Thyroid gland (tissue), 4 donors: ENCODE measurements at regions not wholly inside any gene's neighbourhood (a gene's known extent, or its start where the extent isn't known, plus 50 kb on each side); places are given as distances from the start of the nearest gene placed in this dataset.

Experiments used
- DNase-seq, 2 donors: peaks; one replicate each; pipeline ENCODE4 v3.0.0-alpha.2; 2019
- H3K27ac ChIP-seq, 3 donors: fragments of 200-600 bp; sonication (generic); 1 replicate in 2 of 3; 2 replicates in 1 of 3; pipeline ENCODE4 v1.5.1; 2016 to 2019; ENCODE audit warnings: mild to moderate bottlenecking in 1 of 3, moderate library complexity in 1 of 3
- H3K27me3 ChIP-seq: fragments of 200-600 bp; sonication (generic); one replicate; pipeline ENCODE4 v1.5.1; 2019
- H3K36me3 ChIP-seq, 2 donors: fragments of 200-600 bp; sonication (generic); one replicate each; pipeline ENCODE4 v1.5.1; 2016 to 2019
- H3K4me1 ChIP-seq, 2 donors: fragments of 200-600 bp; sonication (generic); one replicate each; pipeline ENCODE4 v1.5.1; 2017 to 2019
- H3K4me3 ChIP-seq, 3 donors: fragments of 200-600 bp; sonication (generic); replicated peaks in 1 of 3; 1 replicate in 2 of 3; 2 replicates in 1 of 3; pipeline ENCODE4 v1.5.1; 2016; ENCODE audit warnings: mild to moderate bottlenecking in 1 of 3
- H3K9me3 ChIP-seq: fragments of 200-600 bp; sonication (generic); one replicate; pipeline ENCODE4 v1.5.1; 2017
- POLR2A ChIP-seq, 2 donors: fragments of 450-650 bp; IDR thresholded peaks; one replicate each; pipeline ENCODE4 v1.6.1; 2017; ENCODE audit warnings: antibody characterized with exemption in 2 of 2, mild to moderate bottlenecking in 2 of 2, moderate library complexity in 1 of 2
- WGBS, 2 donors: methylation state at CpG; one replicate each; pipeline ENCODE4 v1.1.5; 2017; 5-methylcytosine and 5-hydroxymethylcytosine counted together
- intact Hi-C: fragments of 100-400 bp; cut with DNase I; formaldehyde crosslinking; loops from one replicate; pipeline ENCODE4 v1.15.1; 2023
- TF ChIP-seq, protein P1 (sequence below), 6 experiments: fragments of 200-600 bp in 3 of 6; fragments of 450-650 bp in 3 of 6; sonication (generic) in 3 of 6; IDR thresholded peaks; one replicate each; pipeline ENCODE4 v1.5.1; 2016 to 2019; ENCODE audit warnings: antibody characterized with exemption in 6 of 6, mild to moderate bottlenecking in 2 of 6, inconsistent platforms in 1 of 6, moderate library complexity in 1 of 6

DNA sequence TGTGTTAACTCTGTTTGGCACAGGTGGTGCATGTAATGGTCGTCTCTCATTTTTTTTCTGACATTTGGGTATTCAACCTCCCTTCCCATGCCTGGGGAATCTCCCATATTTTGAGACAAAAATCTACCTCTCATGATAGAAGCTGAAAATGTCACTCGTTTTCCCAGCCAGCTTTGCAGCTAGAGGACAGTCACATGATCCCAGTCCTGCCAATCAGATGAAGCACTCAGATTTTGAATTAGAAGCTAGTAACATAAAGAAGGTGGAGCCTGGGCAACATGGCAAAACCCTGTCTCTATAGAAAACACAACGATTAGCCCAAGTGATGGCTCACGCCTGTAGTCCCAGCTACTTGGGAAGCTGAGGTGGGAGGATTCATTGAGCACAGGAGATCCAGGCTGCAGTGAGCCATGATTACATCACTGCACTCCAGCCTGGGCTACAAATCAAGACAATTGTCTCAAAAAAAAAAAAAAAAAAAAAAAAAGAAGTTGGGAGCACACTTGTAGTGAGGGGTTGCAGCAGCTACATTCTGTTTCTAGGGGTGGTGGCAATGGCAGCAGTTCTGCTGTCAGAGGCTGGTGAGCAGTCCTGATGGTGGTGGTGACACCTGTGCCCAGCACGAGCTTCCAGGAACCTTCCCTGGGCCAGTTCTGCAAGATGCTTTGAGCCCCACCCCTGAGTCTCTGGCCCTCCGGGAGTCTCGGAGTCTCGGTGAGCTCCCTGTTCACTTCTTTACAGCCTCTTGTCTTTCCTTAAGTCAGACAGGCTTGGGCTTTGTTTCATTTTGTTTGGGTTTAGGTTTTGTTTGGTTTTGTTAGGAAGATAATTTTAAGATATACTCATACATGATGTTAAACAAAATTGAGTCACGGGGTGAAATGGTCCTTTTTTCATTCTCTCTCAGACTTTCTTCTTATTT, 94.1 kb upstream of the KCNG1 start:
- H3K27me3 ChIP-seq: no peaks in the 10 kb centered on the region
- H3K9me3 ChIP-seq: no peaks in the 10 kb centered on the region
- DNase-seq: no peak
- TF ChIP-seq POLR2A (IDR thresholded peaks at IDR 0.05): no peak
- TF ChIP-seq, protein P1, sequence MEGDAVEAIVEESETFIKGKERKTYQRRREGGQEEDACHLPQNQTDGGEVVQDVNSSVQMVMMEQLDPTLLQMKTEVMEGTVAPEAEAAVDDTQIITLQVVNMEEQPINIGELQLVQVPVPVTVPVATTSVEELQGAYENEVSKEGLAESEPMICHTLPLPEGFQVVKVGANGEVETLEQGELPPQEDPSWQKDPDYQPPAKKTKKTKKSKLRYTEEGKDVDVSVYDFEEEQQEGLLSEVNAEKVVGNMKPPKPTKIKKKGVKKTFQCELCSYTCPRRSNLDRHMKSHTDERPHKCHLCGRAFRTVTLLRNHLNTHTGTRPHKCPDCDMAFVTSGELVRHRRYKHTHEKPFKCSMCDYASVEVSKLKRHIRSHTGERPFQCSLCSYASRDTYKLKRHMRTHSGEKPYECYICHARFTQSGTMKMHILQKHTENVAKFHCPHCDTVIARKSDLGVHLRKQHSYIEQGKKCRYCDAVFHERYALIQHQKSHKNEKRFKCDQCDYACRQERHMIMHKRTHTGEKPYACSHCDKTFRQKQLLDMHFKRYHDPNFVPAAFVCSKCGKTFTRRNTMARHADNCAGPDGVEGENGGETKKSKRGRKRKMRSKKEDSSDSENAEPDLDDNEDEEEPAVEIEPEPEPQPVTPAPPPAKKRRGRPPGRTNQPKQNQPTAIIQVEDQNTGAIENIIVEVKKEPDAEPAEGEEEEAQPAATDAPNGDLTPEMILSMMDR (IDR thresholded peaks at IDR 0.05): no peak
- no peaks in the 10 kb centered on the region for H3K36me3 ChIP-seq
- H3K4me1 ChIP-seq: no peaks in the 10 kb centered on the region
- no peak overlapping the region for H3K4me3 ChIP-seq
- intact Hi-C loops: no loop called here
- H3K27ac ChIP-seq: no peak overlapping the region
- 55 to 56% methylated on average over 9 of the region's 9 CpGs for WGBS, 2 donors

DNA sequence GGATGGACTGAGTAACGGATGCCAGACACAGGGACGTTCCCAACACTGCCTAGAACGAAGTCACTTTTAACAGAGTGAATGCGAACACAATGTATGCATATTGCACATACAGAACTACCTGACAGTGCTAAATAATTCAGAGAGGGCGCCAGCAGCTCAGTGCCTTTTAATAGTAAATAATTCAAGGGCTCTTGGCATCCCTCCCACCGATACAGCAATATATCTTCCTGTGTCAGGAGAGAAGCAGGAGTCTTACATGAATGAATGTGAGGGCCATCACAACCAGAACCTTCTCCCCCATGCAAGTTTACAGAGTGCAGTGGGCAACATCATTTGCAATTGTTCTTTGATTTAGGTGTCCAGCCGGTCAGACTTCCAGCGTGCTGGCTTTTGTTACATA, 88.4 kb upstream of the KCNG1 start:
- Histone ChIP-seq H3K27me3 (no peaks in the 10 kb centered on the region), H3K4me3 (no peak overlapping the region), H3K27ac (no peak overlapping the region), H3K9me3 (no peaks in the 10 kb centered on the region), H3K4me1 (no peaks in the 10 kb centered on the region), H3K36me3 (no peaks in the 10 kb centered on the region)
- WGBS, 2 donors: 66 to 72% methylated on average over 8 of the region's 8 CpGs
- TF ChIP-seq, protein P1 (IDR thresholded peaks at IDR 0.05): no peak
- TF ChIP-seq POLR2A (IDR thresholded peaks at IDR 0.05): no peak
- DNase-seq: no peak
- intact Hi-C loops: no loop called here

DNA sequence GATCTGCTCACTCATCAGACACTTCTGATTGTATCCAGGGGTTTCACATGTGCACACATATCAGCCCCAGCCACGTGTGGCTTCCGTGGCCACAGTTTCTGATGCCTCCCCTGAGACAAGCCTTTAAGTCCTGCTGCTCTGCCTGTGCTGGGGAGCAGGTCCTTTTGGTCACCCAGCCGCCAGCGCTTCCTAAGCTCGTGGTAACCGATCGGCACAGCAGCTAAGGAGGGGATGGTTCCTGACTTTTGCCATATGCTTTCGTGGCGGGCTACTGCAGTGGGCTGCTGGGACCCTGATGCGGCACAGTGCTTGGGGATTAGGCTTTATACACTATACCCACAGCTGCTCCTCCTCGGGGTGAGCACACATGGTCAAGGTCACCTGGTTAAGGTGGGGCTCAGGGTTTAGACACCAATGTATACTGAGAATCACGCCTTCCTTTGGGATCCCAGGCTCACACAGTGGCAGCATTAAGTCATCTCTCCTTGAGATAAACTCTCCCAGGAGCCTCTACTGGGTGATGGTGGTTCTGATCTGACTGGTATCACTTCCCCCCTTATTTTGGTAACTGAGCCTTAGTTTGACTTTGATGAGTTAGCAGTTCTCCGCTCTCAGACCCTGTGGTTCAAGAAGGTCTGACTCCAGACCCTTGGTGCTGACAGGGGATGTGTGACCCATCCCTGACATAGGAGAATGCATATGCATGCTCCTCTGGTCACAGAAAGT, 85.9 kb upstream of the KCNG1 start:
- no peaks in the 10 kb centered on the region for H3K4me1 ChIP-seq
- 83 to 89% methylated on average over 3 to 13 of the region's 13 CpGs for WGBS, 2 donors
- H3K36me3 ChIP-seq: no peaks in the 10 kb centered on the region
- no peak overlapping the region for H3K4me3 ChIP-seq
- H3K27ac ChIP-seq: no peak overlapping the region
- DNase-seq: no peak
- H3K27me3 ChIP-seq: no peaks in the 10 kb centered on the region
- H3K9me3 ChIP-seq: no peaks in the 10 kb centered on the region
- intact Hi-C loops: no loop called here
- TF ChIP-seq, protein P1 (IDR thresholded peaks at IDR 0.05): no peak
- TF ChIP-seq POLR2A (IDR thresholded peaks at IDR 0.05): no peak

DNA sequence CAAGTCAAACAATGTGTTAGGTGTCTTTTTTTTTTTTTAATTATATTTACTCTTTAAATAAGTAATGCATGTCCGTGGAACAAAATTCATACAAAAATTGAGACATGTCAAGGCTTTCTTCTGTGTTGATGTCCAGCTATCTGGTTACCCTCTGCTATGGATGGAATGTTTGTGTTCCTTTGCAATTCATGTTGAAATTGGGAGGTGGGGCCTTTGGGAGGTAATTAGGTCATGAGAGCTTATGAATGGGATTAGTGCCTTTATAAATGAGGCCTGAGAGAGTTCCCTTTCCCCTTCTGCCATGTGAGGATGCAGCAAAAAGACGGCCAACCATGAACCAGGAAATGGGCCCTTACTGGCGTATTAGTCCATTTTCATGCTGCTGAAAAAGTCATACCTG, 83.1 kb upstream of the KCNG1 start:
- intact Hi-C loops: no loop called here
- Histone ChIP-seq H3K9me3 (no peaks in the 10 kb centered on the region), H3K27me3 (no peaks in the 10 kb centered on the region), H3K27ac (no peak overlapping the region), H3K4me3 (no peak overlapping the region), H3K36me3 (no peaks in the 10 kb centered on the region), H3K4me1 (no peaks in the 10 kb centered on the region)
- DNase-seq: no peak
- TF ChIP-seq, protein P1 (IDR thresholded peaks at IDR 0.05): no peak
- TF ChIP-seq POLR2A (IDR thresholded peaks at IDR 0.05): no peak
- 90% methylated on average over 3 of the region's 3 CpGs for WGBS, 2 donors
